ENCODE measurements at regions not wholly inside any gene's neighbourhood (a gene's known extent, or its start where the extent isn't known, plus 50 kb on each side); places are given as distances from the start of the nearest gene placed in this dataset.

- no peak for TF ChIP-seq POLR2AphosphoS5 (IDR thresholded peaks at IDR 0.05)
- TF ChIP-seq, protein P1, sequence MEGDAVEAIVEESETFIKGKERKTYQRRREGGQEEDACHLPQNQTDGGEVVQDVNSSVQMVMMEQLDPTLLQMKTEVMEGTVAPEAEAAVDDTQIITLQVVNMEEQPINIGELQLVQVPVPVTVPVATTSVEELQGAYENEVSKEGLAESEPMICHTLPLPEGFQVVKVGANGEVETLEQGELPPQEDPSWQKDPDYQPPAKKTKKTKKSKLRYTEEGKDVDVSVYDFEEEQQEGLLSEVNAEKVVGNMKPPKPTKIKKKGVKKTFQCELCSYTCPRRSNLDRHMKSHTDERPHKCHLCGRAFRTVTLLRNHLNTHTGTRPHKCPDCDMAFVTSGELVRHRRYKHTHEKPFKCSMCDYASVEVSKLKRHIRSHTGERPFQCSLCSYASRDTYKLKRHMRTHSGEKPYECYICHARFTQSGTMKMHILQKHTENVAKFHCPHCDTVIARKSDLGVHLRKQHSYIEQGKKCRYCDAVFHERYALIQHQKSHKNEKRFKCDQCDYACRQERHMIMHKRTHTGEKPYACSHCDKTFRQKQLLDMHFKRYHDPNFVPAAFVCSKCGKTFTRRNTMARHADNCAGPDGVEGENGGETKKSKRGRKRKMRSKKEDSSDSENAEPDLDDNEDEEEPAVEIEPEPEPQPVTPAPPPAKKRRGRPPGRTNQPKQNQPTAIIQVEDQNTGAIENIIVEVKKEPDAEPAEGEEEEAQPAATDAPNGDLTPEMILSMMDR (IDR thresholded peaks at IDR 0.05): no peak
- TF ChIP-seq POLR2A (IDR thresholded peaks at IDR 0.05): no peak
- intact Hi-C loops (cut with DNase I; ENCODE audit: low total_unique reads): no loop called here
- no peak for DNase-seq (ENCODE audit: low spot score in 2 of 2)
- Histone ChIP-seq H3K36me3 (no peaks in the 10 kb centered on the region), H3K4me1 (no peaks in the 10 kb centered on the region), H3K27ac (no peak overlapping the region), H3K4me3 (no peak overlapping the region), H3K9me3 (no peaks in the 10 kb centered on the region), H3K27me3 (peaks cover 0 to 10% of the 10 kb centered on the region in 2 donors)
Observed at GRCh38 chr6:1222728-1223595, 88.9 kb upstream of the FOXQ1 start.

GRCh38 chr6:1217396-1217795 lies 94.5 kb upstream of the FOXQ1 start:
- Histone ChIP-seq H3K4me3 (no peak overlapping the region), H3K36me3 (no peaks in the 10 kb centered on the region), H3K27ac (no peak overlapping the region), H3K27me3 (no peaks in the 10 kb centered on the region), H3K4me1 (no peaks in the 10 kb centered on the region), H3K9me3 (no peaks in the 10 kb centered on the region)
- DNase-seq (ENCODE audit: low spot score in 2 of 2): no peak
- intact Hi-C loops (cut with DNase I; ENCODE audit: low total_unique reads): no loop called here
- TF ChIP-seq POLR2AphosphoS5 (IDR thresholded peaks at IDR 0.05): no peak
- TF ChIP-seq POLR2A (IDR thresholded peaks at IDR 0.05): no peak
- TF ChIP-seq, protein P1 (IDR thresholded peaks at IDR 0.05): no peak

- DNase-seq (ENCODE audit: low spot score in 2 of 2): no peak
- TF ChIP-seq, protein P1 (IDR thresholded peaks at IDR 0.05): no peak
- no peak for TF ChIP-seq POLR2AphosphoS5 (IDR thresholded peaks at IDR 0.05)
- no peak for TF ChIP-seq POLR2A (IDR thresholded peaks at IDR 0.05)
- no peaks in the 10 kb centered on the region for H3K27me3 ChIP-seq
- H3K4me1 ChIP-seq: no peaks in the 10 kb centered on the region
- intact Hi-C loops (cut with DNase I; ENCODE audit: low total_unique reads): no loop called here
- no peak overlapping the region for H3K27ac ChIP-seq
- H3K36me3 ChIP-seq: no peaks in the 10 kb centered on the region
- H3K4me3 ChIP-seq: no peak overlapping the region
- no peaks in the 10 kb centered on the region for H3K9me3 ChIP-seq
Observed at GRCh38 chr6:1216488-1216974, 95.4 kb upstream of the FOXQ1 start.

GRCh38 chr6:1215884-1216487 lies 95.9 kb upstream of the FOXQ1 start:
- DNase-seq (ENCODE audit: low spot score in 2 of 2): no peak
- intact Hi-C loops (cut with DNase I; ENCODE audit: low total_unique reads): no loop called here
- no peak overlapping the region for H3K27ac ChIP-seq

More at GRCh38 chr6:1215884-1216487, 95.9 kb upstream of the FOXQ1 start:
- Histone ChIP-seq H3K27me3 (no peaks in the 10 kb centered on the region), H3K4me1 (no peaks in the 10 kb centered on the region), H3K4me3 (no peak overlapping the region), H3K36me3 (no peaks in the 10 kb centered on the region), H3K9me3 (no peaks in the 10 kb centered on the region)
- TF ChIP-seq POLR2AphosphoS5 (IDR thresholded peaks at IDR 0.05) (no peak), POLR2A (IDR thresholded peaks at IDR 0.05) (no peak)
- TF ChIP-seq, protein P1 (IDR thresholded peaks at IDR 0.05): no peak

Measured in breast epithelium (tissue), 4 donors.